ENCODE measurements at regions not wholly inside any gene's neighbourhood (a gene's known extent, or its start where the extent isn't known, plus 50 kb on each side); places are given as distances from the start of the nearest gene placed in this dataset.

GRCh38 chr12:76255281-76255680, 92.9 kb downstream of the BBS10 start:
- Histone ChIP-seq H3K9me2 (replicated peaks; ENCODE audit: control insufficient read depth, low read length) (no peaks in the 10 kb centered on the region), H3K27me3 (ENCODE audit: control insufficient read depth, low read length) (no peaks in the 10 kb centered on the region), H3K4me3 (ENCODE audit: low read length) (no peak overlapping the region), H3K27ac (ENCODE audit: low read depth, low read length) (no peak overlapping the region), H3F3A (ENCODE audit: control insufficient read depth, insufficient read depth) (no peaks in the 10 kb centered on the region), H3K9me3 (ENCODE audit: control insufficient read depth, insufficient read depth, low read length) (no peaks in the 10 kb centered on the region), H3K79me2 (ENCODE audit: control insufficient read depth, low read length) (no peaks in the 10 kb centered on the region), H3K36me3 (ENCODE audit: control insufficient read depth, low read length) (no peaks in the 10 kb centered on the region), H3K4me1 (ENCODE audit: control insufficient read depth, low read length) (peaks cover 10% of the 10 kb centered on the region), H4K20me1 (ENCODE audit: control insufficient read depth, insufficient read depth, low read depth, low read length) (no peaks in the 10 kb centered on the region), H3K4me2 (ENCODE audit: low read length) (no peak overlapping the region)
- TF ChIP-seq EZH2phosphoT487 (IDR thresholded peaks at IDR 0.05; ENCODE audit: borderline replicate concordance, low read length), result no peak
- TF ChIP-seq, protein P1, sequence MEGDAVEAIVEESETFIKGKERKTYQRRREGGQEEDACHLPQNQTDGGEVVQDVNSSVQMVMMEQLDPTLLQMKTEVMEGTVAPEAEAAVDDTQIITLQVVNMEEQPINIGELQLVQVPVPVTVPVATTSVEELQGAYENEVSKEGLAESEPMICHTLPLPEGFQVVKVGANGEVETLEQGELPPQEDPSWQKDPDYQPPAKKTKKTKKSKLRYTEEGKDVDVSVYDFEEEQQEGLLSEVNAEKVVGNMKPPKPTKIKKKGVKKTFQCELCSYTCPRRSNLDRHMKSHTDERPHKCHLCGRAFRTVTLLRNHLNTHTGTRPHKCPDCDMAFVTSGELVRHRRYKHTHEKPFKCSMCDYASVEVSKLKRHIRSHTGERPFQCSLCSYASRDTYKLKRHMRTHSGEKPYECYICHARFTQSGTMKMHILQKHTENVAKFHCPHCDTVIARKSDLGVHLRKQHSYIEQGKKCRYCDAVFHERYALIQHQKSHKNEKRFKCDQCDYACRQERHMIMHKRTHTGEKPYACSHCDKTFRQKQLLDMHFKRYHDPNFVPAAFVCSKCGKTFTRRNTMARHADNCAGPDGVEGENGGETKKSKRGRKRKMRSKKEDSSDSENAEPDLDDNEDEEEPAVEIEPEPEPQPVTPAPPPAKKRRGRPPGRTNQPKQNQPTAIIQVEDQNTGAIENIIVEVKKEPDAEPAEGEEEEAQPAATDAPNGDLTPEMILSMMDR (IDR thresholded peaks at IDR 0.05; ENCODE audit: low read depth, low read length, poor library complexity, severe bottlenecking), result no peak

GRCh38 chr12:76252031-76252430, 96.2 kb downstream of the BBS10 start:
- Histone ChIP-seq H3K79me2 (ENCODE audit: control insufficient read depth, low read length) (no peaks in the 10 kb centered on the region), H3K4me3 (ENCODE audit: low read length) (no peak overlapping the region), H3K9me3 (ENCODE audit: control insufficient read depth, insufficient read depth, low read length) (no peaks in the 10 kb centered on the region), H3K4me2 (ENCODE audit: low read length) (no peak overlapping the region), H3F3A (ENCODE audit: control insufficient read depth, insufficient read depth) (no peaks in the 10 kb centered on the region), H3K9me2 (replicated peaks; ENCODE audit: control insufficient read depth, low read length) (no peaks in the 10 kb centered on the region), H4K20me1 (ENCODE audit: control insufficient read depth, insufficient read depth, low read depth, low read length) (no peaks in the 10 kb centered on the region), H3K36me3 (ENCODE audit: control insufficient read depth, low read length) (no peaks in the 10 kb centered on the region), H3K27me3 (ENCODE audit: control insufficient read depth, low read length) (no peaks in the 10 kb centered on the region), H3K4me1 (ENCODE audit: control insufficient read depth, low read length) (peaks cover 6% of the 10 kb centered on the region), H3K27ac (ENCODE audit: low read depth, low read length) (no peak overlapping the region)
- TF ChIP-seq EZH2phosphoT487 (IDR thresholded peaks at IDR 0.05; ENCODE audit: borderline replicate concordance, low read length), result no peak
- TF ChIP-seq, protein P1 (IDR thresholded peaks at IDR 0.05; ENCODE audit: low read depth, low read length, poor library complexity, severe bottlenecking), result no peak

DNA sequence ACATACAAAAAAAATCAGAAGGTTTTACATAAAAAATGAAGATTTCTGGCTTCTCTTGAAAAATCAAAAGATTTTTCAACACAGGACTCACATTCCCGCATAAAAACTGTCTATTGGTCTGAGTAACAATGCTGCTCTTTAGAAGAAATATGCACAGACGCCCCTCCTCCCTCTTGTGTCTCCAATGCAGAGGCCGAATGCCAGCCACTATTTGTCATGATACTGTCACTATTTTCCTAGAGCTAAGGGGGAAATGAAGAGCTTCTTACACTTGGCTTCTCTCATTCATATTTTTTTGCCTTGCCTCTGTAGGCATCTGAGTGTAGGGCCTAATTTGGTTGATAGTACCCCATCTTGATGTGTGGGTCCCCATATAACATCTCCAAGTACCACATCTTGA, 98.0 kb downstream of the BBS10 start:
- H3K9me3 ChIP-seq (ENCODE audit: control insufficient read depth, insufficient read depth, low read length), result no peaks in the 10 kb centered on the region
- H3K27ac ChIP-seq (ENCODE audit: low read depth, low read length), result no peak overlapping the region
- H3K4me2 ChIP-seq (ENCODE audit: low read length), result no peak overlapping the region
- no peaks in the 10 kb centered on the region for H4K20me1 ChIP-seq (ENCODE audit: control insufficient read depth, insufficient read depth, low read depth, low read length)
- H3K4me1 ChIP-seq (ENCODE audit: control insufficient read depth, low read length), result peaks cover 6% of the 10 kb centered on the region
- H3K4me3 ChIP-seq (ENCODE audit: low read length), result no peak overlapping the region
- no peaks in the 10 kb centered on the region for H3K79me2 ChIP-seq (ENCODE audit: control insufficient read depth, low read length)
- no peaks in the 10 kb centered on the region for H3K9me2 ChIP-seq (replicated peaks; ENCODE audit: control insufficient read depth, low read length)
- H3K36me3 ChIP-seq (ENCODE audit: control insufficient read depth, low read length), result no peaks in the 10 kb centered on the region
- H3K27me3 ChIP-seq (ENCODE audit: control insufficient read depth, low read length), result peaks cover 2% of the 10 kb centered on the region; the same call in 1 of the 2 replicates
- TF ChIP-seq, protein P1 (IDR thresholded peaks at IDR 0.05; ENCODE audit: low read depth, low read length, poor library complexity, severe bottlenecking), result no peak
- TF ChIP-seq EZH2phosphoT487 (IDR thresholded peaks at IDR 0.05; ENCODE audit: borderline replicate concordance, low read length), result no peak
- no peaks in the 10 kb centered on the region for H3F3A ChIP-seq (ENCODE audit: control insufficient read depth, insufficient read depth)
